ENCODE measurements at regions not wholly inside any gene's neighbourhood (a gene's known extent, or its start where the extent isn't known, plus 50 kb on each side); places are given as distances from the start of the nearest gene placed in this dataset.
A peak's percentile ranks its signal among the peaks of the same experiment; 100 is the strongest.

- H3K9me3 ChIP-seq: no peaks in the 10 kb centered on the region
- peaks cover 0 to 6% (median 0%) of the 10 kb centered on the region in 12 donors for H3K4me1 ChIP-seq
- H3K4me3 ChIP-seq: no peak overlapping the region
- TF ChIP-seq POLR2A (IDR thresholded peaks at IDR 0.05): no peak
- TF ChIP-seq CTCF (IDR thresholded peaks at IDR 0.05): no peak
- no peak overlapping the region for H3K27ac ChIP-seq
- no peak for DNase-seq
- no peaks in the 10 kb centered on the region for H3K36me3 ChIP-seq
- ATAC-seq: no peak
- 88 to 96% (median 91%) methylated on average over 3 of the region's 3 CpGs for WGBS, 4 donors
- no peaks in the 10 kb centered on the region for H3K27me3 ChIP-seq
- intact Hi-C loops (cut with DNase I): no loop called here
These were observed 202.4 kb downstream of the LY86 start for GRCh38 chr6:6790891-6791290.

- TF ChIP-seq POLR2A (IDR thresholded peaks at IDR 0.05) (no peak), CTCF (IDR thresholded peaks at IDR 0.05) (no peak)
- no peaks in the 10 kb centered on the region for H3K36me3 ChIP-seq
- intact Hi-C loops (cut with DNase I): no loop called here
- 82 to 90% (median 85%) methylated on average over 9 of the region's 9 CpGs for WGBS, 4 donors
- no peak for DNase-seq
- peaks cover 0 to 24% (median 0%) of the 10 kb centered on the region in 12 donors for H3K4me1 ChIP-seq
- peak overlapping the region in 1 of 12 donors; percentile 77 for H3K27ac ChIP-seq
- H3K27me3 ChIP-seq: no peaks in the 10 kb centered on the region
- ATAC-seq: peak in 3 of 4 donors; percentile 41 to 65 (median 61)
- no peaks in the 10 kb centered on the region for H3K9me3 ChIP-seq
- H3K4me3 ChIP-seq: no peak overlapping the region
These were observed 205.1 kb downstream of the LY86 start for GRCh38 chr6:6793388-6794250.

DNA sequence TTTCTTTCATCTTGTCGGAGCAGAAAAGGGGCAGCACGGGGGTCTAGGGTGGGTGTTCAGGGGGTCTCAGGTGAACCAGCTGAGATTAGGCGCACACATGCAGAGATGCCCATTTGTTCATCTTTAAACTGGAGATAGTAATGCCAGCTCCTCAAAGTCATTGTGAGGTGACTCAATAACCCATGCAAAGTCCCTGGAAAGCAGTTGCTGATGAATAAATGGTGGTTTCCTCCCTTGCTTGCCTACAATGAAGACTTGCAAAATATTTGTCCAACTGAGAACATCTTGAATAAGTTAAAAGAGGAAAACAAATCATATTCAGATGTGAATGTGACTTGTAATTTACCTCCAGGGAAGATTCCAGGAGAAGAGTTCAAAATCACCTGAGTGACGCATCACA lies 206.9 kb downstream of the LY86 start:
- Histone ChIP-seq H3K9me3 (no peaks in the 10 kb centered on the region), H3K4me3 (no peak overlapping the region), H3K4me1 (peaks cover 0 to 29% (median 0%) of the 10 kb centered on the region in 12 donors), H3K27me3 (no peaks in the 10 kb centered on the region), H3K36me3 (no peaks in the 10 kb centered on the region), H3K27ac (no peak overlapping the region)
- ATAC-seq (no peak), DNase-seq (no peak)
- WGBS, 4 donors: 85 to 94% (median 93%) methylated on average over 4 of the region's 4 CpGs
- TF ChIP-seq CTCF (IDR thresholded peaks at IDR 0.05) (no peak), POLR2A (IDR thresholded peaks at IDR 0.05) (no peak)
- intact Hi-C loops (cut with DNase I): no loop called here

GRCh38 chr6:6796818-6797217 lies 208.3 kb downstream of the LY86 start:
- intact Hi-C loops (cut with DNase I): no loop called here
- 84 to 94% (median 93%) methylated on average over 11 of the region's 11 CpGs for WGBS, 4 donors
- TF ChIP-seq POLR2A (IDR thresholded peaks at IDR 0.05) (no peak), CTCF (IDR thresholded peaks at IDR 0.05) (no peak)
- DNase-seq (no peak), ATAC-seq (no peak)
- Histone ChIP-seq H3K4me1 (peaks cover 0 to 35% (median 0%) of the 10 kb centered on the region in 12 donors), H3K4me3 (no peak overlapping the region), H3K27me3 (no peaks in the 10 kb centered on the region), H3K36me3 (no peaks in the 10 kb centered on the region), H3K27ac (no peak overlapping the region), H3K9me3 (no peaks in the 10 kb centered on the region)

Data from heart left ventricle (tissue), 16 donors.